ENCODE measurements at regions not wholly inside any gene's neighbourhood (a gene's known extent, or its start where the extent isn't known, plus 50 kb on each side); places are given as distances from the start of the nearest gene placed in this dataset.
A peak's percentile ranks its signal among the peaks of the same experiment; 100 is the strongest.

- DNase-seq: no peak
Observed at GRCh38 chr3:117201901-117202774, 492.6 kb downstream of the TUSC7 start.

GRCh38 chr3:117217355-117217754 is 507.8 kb downstream of the TUSC7 start:
- no peak for DNase-seq

GRCh38 chr3:117217760-117218316 is 508.3 kb downstream of the TUSC7 start:
- DNase-seq: no peak

- peak; percentile 8 for DNase-seq
Observed at GRCh38 chr3:117218641-117219048, 509.1 kb downstream of the TUSC7 start.

GRCh38 chr3:117219296-117219695 is 509.7 kb downstream of the TUSC7 start:
- no peak for DNase-seq

- peak; percentile 32 for DNase-seq
Observed at GRCh38 chr3:117226932-117227331, 517.4 kb downstream of the TUSC7 start.

GRCh38 chr3:117228466-117228865 is 518.9 kb downstream of the TUSC7 start:
- no peak for DNase-seq

GRCh38 chr3:117230924-117231323 is 521.3 kb downstream of the TUSC7 start:
- no peak for DNase-seq

- DNase-seq: peak; percentile 63
Observed at GRCh38 chr3:117234331-117234730, 524.8 kb downstream of the TUSC7 start.

- DNase-seq: no peak
Observed at GRCh38 chr3:117235304-117235703, 525.7 kb downstream of the TUSC7 start.

- no peak for DNase-seq
Observed at GRCh38 chr3:117238806-117239205, 529.2 kb downstream of the TUSC7 start.

GRCh38 chr3:117243657-117244056 is 534.1 kb downstream of the TUSC7 start:
- no peak for DNase-seq

GRCh38 chr3:117246771-117247555 is 537.4 kb downstream of the TUSC7 start:
- DNase-seq: no peak

- no peak for DNase-seq
Observed at GRCh38 chr3:117248153-117248552, 538.6 kb downstream of the TUSC7 start.

- DNase-seq: peak; percentile 88
Observed at GRCh38 chr3:117252208-117252607, 542.6 kb downstream of the TUSC7 start.

GRCh38 chr3:117252651-117253050 is 543.1 kb downstream of the TUSC7 start:
- no peak for DNase-seq

GRCh38 chr3:117253636-117254035 is 544.1 kb downstream of the TUSC7 start:
- no peak for DNase-seq

- DNase-seq: no peak
Observed at GRCh38 chr3:117254985-117255384, 545.4 kb downstream of the TUSC7 start.

GRCh38 chr3:117255736-117256135 is 546.2 kb downstream of the TUSC7 start:
- DNase-seq: no peak

GRCh38 chr3:117261983-117262421 is 552.4 kb downstream of the TUSC7 start:
- DNase-seq: no peak

- DNase-seq: no peak
Observed at GRCh38 chr3:117263270-117263669, 553.7 kb downstream of the TUSC7 start.

GRCh38 chr3:117263745-117264144 is 554.2 kb downstream of the TUSC7 start:
- no peak for DNase-seq

GRCh38 chr3:117264204-117264994 is 554.8 kb downstream of the TUSC7 start:
- no peak for DNase-seq

Data from DMS79 (cell line).